Endothelial cell of umbilical vein (primary cell): ENCODE measurements at regions not wholly inside any gene's neighbourhood (a gene's known extent, or its start where the extent isn't known, plus 50 kb on each side); places are given as distances from the start of the nearest gene placed in this dataset.

Source experiments
- CTCF ChIP-seq, 2 donors: IDR thresholded peaks; 1 replicate in 1 of 2; 2 replicates in 1 of 2; pipeline ENCODE4 v1.5.1; 2011; ENCODE audit warnings: low read length in 2 of 2, mild to moderate bottlenecking in 2 of 2, moderate library complexity in 2 of 2, control low read depth in 1 of 2, inconsistent platforms in 1 of 2, low read depth in 1 of 2; ENCODE audit not compliant: insufficient read depth in 1 of 2; ENCODE audit errors: extremely low read depth in 1 of 2
- EZH2 ChIP-seq: IDR thresholded peaks from 2 replicates; pipeline ENCODE4 v1.6.1; 2012; ENCODE audit warnings: borderline replicate concordance, low read depth, mild to moderate bottlenecking, moderate library complexity, low read length, inconsistent platforms; ENCODE audit not compliant: severe bottlenecking
- JUN ChIP-seq: IDR thresholded peaks from 2 replicates; pipeline ENCODE4 v1.6.1; 2011; ENCODE audit warnings: borderline replicate concordance, low read depth; ENCODE audit not compliant: insufficient read length, insufficient read depth
- MAX ChIP-seq: IDR thresholded peaks from 2 replicates; pipeline ENCODE4 v1.6.1; 2011; ENCODE audit not compliant: insufficient read depth, insufficient read length
- POLR2A ChIP-seq: IDR thresholded peaks from 2 replicates; pipeline ENCODE4 v1.6.1; 2012; ENCODE audit warnings: low read depth, mild to moderate bottlenecking, control low read depth, low read length
- POLR2AphosphoS5 ChIP-seq: IDR thresholded peaks from 2 replicates; pipeline ENCODE4 v1.6.1; 2012; ENCODE audit warnings: low read depth, mild to moderate bottlenecking, control low read depth, low read length, moderate library complexity; ENCODE audit not compliant: insufficient read depth

- no peak for TF ChIP-seq CTCF (IDR thresholded peaks at IDR 0.05; ENCODE audit: extremely low read depth in 1 of 2, insufficient read depth in 1 of 2, low read depth in 1 of 2, low read length in 2 of 2)
- no peak for TF ChIP-seq EZH2
- no peak for TF ChIP-seq MAX
- TF ChIP-seq POLR2A = no peak
- no peak for TF ChIP-seq POLR2AphosphoS5
- no peak for TF ChIP-seq JUN
Observed at GRCh38 chr1:5012249-5012648, 357.8 kb downstream of the AJAP1 start.
